NCI-H2029 treated with DMSO at 0.1 percent for 48 hours (cell line): ENCODE measurements at regions not wholly inside any gene's neighbourhood (a gene's known extent, or its start where the extent isn't known, plus 50 kb on each side); places are given as distances from the start of the nearest gene placed in this dataset.
"Not testable (repeated sequence)": the region's sequence is repeated elsewhere in the genome, so short reads cannot be mapped to it uniquely, and the experiment has no call there.

Experiments used
- DNase-seq: peaks from one replicate; lab custom pipeline; 2025; lab: John Stamatoyannopoulos, UW

GRCh38 chr2:240375024-240375645, 60.3 kb upstream of the GPC1 start:
- DNase-seq = no peak

GRCh38 chr2:240376739-240377138, 58.7 kb upstream of the GPC1 start:
- no peak for DNase-seq

GRCh38 chr2:240377366-240377765, 58.1 kb upstream of the GPC1 start:
- no peak for DNase-seq

GRCh38 chr2:240379089-240379636, 56.3 kb upstream of the GPC1 start:
- DNase-seq = no peak

DNA sequence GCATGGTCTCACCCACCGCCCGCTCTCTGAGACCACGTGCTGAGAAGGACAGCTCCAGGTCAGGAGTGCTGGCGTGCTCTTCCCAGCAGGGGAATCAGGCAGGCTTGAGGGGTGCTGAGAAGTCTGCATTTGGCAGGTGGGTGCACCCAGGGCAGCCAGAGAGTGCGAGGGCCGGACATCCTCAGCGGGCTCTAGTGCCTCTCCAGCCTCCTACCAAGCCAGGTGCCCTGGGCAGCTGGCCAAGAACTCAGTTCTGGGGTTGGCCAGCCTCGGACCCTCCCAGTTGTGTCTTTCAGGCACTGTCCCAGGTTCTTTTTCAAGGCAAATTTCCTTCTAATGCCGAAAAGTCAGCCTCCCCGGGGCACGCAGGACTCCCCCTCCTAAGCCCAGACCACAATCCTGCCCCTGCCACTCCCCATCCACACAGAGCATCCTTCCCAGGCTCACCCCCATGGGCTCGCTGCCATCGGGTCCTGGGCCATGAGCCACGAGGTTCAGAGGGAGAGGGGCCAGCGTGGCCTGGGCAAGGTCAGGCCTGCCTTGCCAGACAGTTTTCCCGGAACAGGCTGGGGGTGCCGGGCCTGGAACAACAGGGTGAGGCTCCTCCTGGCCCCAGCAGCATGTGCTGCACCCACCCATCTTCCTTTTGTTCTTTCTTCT, 52.2 kb upstream of the GPC1 start:
- DNase-seq = no peak

DNA sequence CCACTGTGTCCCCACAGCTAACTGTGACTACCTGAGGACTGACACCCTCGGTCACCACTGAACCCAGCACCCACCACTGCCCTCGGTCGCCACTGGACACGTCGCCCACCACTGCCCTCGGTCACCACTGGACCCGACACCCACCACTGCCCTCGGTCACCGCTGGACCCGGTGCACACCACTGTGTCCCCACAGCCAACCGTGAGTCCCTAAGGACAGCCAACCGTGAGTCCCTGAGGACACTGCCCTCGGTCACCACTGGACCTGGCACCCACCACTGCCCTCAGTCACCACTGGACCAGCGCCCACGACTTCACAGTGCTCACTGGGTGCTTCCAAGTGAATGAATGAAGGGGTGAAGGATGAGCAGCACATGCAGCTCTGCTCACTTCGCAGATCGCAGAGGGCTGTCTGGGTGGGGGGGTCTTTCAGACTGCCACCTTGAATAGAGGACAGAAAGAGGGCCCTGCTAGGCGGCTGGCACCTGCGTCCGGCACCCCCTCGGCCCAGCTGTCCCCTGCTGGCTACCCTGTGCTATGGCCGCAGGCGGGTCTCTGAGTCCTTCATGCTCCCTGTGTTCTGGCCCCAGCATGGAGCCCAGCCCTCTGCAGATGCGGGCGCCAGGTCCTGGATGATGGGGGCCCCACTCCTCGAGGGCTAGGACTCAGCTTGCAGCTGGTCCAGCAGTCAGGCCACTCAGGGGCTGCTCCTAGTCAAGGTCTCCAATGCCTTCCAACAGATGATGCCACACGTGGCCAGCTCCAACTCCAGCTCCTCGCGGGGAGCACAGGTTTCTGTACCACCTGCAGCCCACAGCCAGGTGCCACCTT, 51.4 kb upstream of the GPC1 start:
- no peak for DNase-seq

DNA sequence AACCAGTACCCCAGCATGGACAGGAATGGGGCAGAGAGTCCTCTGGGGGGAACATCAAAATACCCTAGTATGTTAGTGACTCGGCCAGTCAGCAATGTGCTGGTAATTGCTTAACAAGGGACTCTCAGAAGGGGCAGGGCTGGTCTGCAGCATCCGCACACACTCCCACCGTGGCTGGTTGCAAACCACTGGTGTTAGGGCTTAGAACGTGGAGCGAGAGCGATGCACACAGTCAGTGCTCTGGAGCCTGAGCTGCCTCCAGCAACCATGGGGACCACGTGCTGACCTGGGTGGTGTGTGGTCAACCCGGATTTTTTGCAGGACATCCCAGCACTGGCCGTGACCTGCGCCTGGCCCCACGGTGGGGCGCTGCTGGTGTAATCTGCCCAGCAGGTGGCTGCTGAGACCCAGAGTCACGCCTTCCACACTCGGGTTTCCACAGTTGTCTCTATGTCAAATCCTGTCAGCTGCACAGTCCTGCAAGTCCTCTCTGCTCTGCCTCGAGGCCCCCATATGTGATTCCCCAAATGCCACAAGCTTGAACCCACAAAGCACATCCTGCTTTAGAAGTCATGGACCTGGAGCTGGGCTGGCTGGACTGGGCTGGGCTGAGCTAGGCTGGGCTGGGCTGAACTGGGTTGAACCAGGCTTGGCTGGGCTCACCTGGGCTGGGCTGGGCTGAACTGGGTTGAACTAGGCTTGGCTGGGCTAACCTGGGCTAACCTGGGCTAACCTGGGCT, 50.6 kb upstream of the GPC1 start:
- DNase-seq = no peak

GRCh38 chr2:240385451-240386161, 49.9 kb upstream of the GPC1 start:
- DNase-seq = not testable (repeated sequence)
